ENCODE measurements at regions not wholly inside any gene's neighbourhood (a gene's known extent, or its start where the extent isn't known, plus 50 kb on each side); places are given as distances from the start of the nearest gene placed in this dataset.
"Not testable (repeated sequence)": the region's sequence is repeated elsewhere in the genome, so short reads cannot be mapped to it uniquely, and the experiment has no call there.

- TF ChIP-seq TOX (CRISPR knock-in tag; IDR thresholded peaks at IDR 0.05; ENCODE audit: borderline replicate concordance); PPARA (CRISPR knock-in tag; IDR thresholded peaks at IDR 0.05; ENCODE audit: borderline replicate concordance); ZNF565 (CRISPR knock-in tag; conservative IDR thresholded peaks at IDR 0.05; ENCODE audit: low read depth): not testable (repeated sequence)
These were observed 201.7 kb upstream of the OR4C13 start for GRCh38 chr11:49750447-49750846.
